Spleen (tissue), 11 donors: ENCODE measurements at regions not wholly inside any gene's neighbourhood (a gene's known extent, or its start where the extent isn't known, plus 50 kb on each side); places are given as distances from the start of the nearest gene placed in this dataset.

Experiments
- DNase-seq: peaks from one replicate; pipeline ENCODE4 v3.0.0-alpha.2; 2020
- H3K27ac ChIP-seq, 8 donors: fragments of 200-600 bp; sonication (generic) in 7 of 8; 1 replicate in 4 of 8; 2 replicates in 4 of 8; pipeline versions ENCODE4 v1.5.0 to v1.8.0; 2016 to 2021; ENCODE audit warnings: inconsistent platforms in 4 of 8, mild to moderate bottlenecking in 4 of 8, moderate library complexity in 1 of 8
- H3K27me3 ChIP-seq, 7 donors: fragments of 200-600 bp; sonication (generic) in 6 of 7; replicated peaks in 1 of 7; 1 replicate in 4 of 7; 2 replicates in 3 of 7; pipeline versions ENCODE4 v1.5.0 to v1.8.0; 2016 to 2021; ENCODE audit warnings: inconsistent platforms in 3 of 7, mild to moderate bottlenecking in 1 of 7
- H3K36me3 ChIP-seq, 6 donors: fragments of 200-600 bp; sonication (generic) in 5 of 6; 1 replicate in 4 of 6; 2 replicates in 2 of 6; pipeline versions ENCODE4 v1.5.0 to v1.8.0; 2016 to 2021; ENCODE audit warnings: inconsistent platforms in 2 of 6
- H3K4me1 ChIP-seq, 6 donors: fragments of 200-600 bp; sonication (generic) in 5 of 6; 1 replicate in 3 of 6; 2 replicates in 3 of 6; pipeline versions ENCODE4 v1.5.0 to v1.8.0; 2016 to 2021; ENCODE audit warnings: inconsistent platforms in 3 of 6
- H3K4me3 ChIP-seq, 8 donors: fragments of 200-600 bp; sonication (generic) in 7 of 8; 1 replicate in 4 of 8; 2 replicates in 4 of 8; pipeline versions ENCODE4 v1.5.0 to v1.8.0; 2016 to 2021; ENCODE audit warnings: inconsistent platforms in 4 of 8, mild to moderate bottlenecking in 4 of 8, moderate library complexity in 2 of 8
- H3K9me3 ChIP-seq, 8 donors: fragments of 200-600 bp; sonication (generic) in 7 of 8; 1 replicate in 4 of 8; 2 replicates in 4 of 8; pipeline versions ENCODE4 v1.5.0 to v1.8.0; 2016 to 2021; ENCODE audit warnings: inconsistent platforms in 4 of 8
- POLR2A ChIP-seq, 3 donors: fragments of 450-650 bp; IDR thresholded peaks; one replicate each; pipeline ENCODE4 v1.5.1; 2017; ENCODE audit warnings: antibody characterized with exemption in 3 of 3, mild to moderate bottlenecking in 1 of 3
- POLR2AphosphoS5 ChIP-seq, 3 donors: sonication (generic); formaldehyde crosslinking; IDR thresholded peaks; one replicate each; pipeline ENCODE4 v1.5.1; 2017; ENCODE audit warnings: antibody characterized with exemption in 3 of 3
- WGBS, 5 donors: extraction: QIAGEN DNeasy Blood & Tissue Kit in 3 of 5; methylation state at CpG; one replicate each; pipeline versions ENCODE4 v1.1.5 to v1.1.7; 2013 to 2018; 5-methylcytosine and 5-hydroxymethylcytosine counted together
- intact Hi-C: fragments of 100-400 bp; cut with DNase I; formaldehyde crosslinking; loops from one replicate; pipeline ENCODE4 v1.15.0; 2023; ENCODE audit warnings: low total_unique reads
- TF ChIP-seq, protein P1 (sequence below), 11 experiments: fragments of 200-600 bp in 7 of 11; fragments of 450-650 bp in 4 of 11; sonication (generic) in 4 of 11; IDR thresholded peaks in 8 of 11; conservative IDR thresholded peaks in 3 of 11; 1 replicate in 7 of 11; 2 replicates in 4 of 11; pipeline versions ENCODE4 v1.4.0 to v1.8.0; 2016 to 2021; ENCODE audit warnings: antibody characterized with exemption in 11 of 11, inconsistent platforms in 4 of 11, mild to moderate bottlenecking in 1 of 11
- donor health status: healthy with polysubstance abuse.
- donor health status: DM: no; HTN: no; CAD: no; lungs with moderate emphysema.
- donor health status: DM: no; HTN: no; CAD: no.
- donor health status: Bipolar disorder and iron deficiency.
- donor health status: healthy.
- donor health status: DM: no; HTN: no; CAD: no.
- donor health status: DM: yes; HTN: yes; CAD: no.

DNA sequence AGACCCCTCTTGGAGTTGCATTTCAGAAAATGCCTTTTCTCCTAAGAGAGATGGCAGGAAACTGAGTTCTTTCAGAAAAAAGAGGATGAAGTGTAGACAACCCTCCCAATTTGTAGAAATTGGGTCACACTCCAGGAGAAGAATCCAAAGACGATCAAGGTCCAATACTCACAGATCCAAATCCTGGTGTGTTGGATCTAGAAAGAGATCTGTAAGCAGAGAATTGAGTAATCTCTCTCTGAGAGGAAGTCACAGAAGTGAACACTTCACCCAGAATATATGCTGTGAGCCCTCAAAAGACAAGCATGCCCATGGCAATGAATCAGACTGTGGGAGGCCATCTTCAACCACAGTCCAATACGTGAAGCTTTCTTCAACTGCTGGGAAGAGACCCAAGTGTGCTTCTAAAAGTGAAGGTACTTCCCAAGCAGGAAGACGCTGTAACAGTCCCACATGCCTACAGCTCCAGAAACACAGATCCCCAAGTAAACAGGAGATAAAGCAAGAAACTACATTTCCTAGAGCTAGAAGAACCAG, 182.7 kb downstream of the SMC2 start:
- no peaks in the 10 kb centered on the region for H3K36me3 ChIP-seq
- intact Hi-C loops, result no loop called here
- DNase-seq, result no peak
- H3K4me1 ChIP-seq, result no peaks in the 10 kb centered on the region
- no peaks in the 10 kb centered on the region for H3K27me3 ChIP-seq
- H3K9me3 ChIP-seq, result no peaks in the 10 kb centered on the region
- no peak overlapping the region for H3K4me3 ChIP-seq
- no peak overlapping the region for H3K27ac ChIP-seq
- TF ChIP-seq, protein P1, sequence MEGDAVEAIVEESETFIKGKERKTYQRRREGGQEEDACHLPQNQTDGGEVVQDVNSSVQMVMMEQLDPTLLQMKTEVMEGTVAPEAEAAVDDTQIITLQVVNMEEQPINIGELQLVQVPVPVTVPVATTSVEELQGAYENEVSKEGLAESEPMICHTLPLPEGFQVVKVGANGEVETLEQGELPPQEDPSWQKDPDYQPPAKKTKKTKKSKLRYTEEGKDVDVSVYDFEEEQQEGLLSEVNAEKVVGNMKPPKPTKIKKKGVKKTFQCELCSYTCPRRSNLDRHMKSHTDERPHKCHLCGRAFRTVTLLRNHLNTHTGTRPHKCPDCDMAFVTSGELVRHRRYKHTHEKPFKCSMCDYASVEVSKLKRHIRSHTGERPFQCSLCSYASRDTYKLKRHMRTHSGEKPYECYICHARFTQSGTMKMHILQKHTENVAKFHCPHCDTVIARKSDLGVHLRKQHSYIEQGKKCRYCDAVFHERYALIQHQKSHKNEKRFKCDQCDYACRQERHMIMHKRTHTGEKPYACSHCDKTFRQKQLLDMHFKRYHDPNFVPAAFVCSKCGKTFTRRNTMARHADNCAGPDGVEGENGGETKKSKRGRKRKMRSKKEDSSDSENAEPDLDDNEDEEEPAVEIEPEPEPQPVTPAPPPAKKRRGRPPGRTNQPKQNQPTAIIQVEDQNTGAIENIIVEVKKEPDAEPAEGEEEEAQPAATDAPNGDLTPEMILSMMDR (IDR thresholded peaks at IDR 0.05 in 8 of 11, conservative IDR thresholded peaks at IDR 0.05 in 3 of 11), result no peak
- no peak for TF ChIP-seq POLR2A (IDR thresholded peaks at IDR 0.05)
- TF ChIP-seq POLR2AphosphoS5 (IDR thresholded peaks at IDR 0.05), result no peak
- 60 to 82% (median 75%) methylated on average over 3 of the region's 3 CpGs for WGBS, 5 donors

DNA sequence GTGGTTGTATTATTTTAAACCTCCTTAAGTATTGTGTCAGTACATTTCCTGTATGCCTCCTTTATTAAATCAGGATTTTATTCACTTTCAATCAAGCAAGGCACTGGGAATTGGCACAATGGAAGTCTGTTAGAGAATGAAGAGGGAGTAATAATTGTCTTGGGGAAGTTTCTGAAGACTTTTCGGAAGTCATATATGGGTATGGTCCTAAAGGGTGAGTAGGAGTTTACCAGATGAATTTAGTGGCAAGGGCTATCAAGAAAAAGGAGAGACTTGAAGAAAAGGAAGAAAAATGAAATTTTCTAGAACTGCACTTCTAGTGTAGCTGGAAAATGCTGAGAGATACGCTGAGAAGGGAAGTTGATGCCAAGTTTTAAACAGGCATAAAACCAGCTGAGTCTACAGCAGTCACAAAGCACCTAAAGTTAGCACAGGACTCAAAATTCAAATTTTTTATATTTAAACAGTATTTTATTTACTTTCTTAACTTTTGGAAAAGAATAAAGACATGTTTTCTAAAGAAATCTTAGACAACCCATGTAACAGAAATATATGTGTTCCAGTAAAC, 184.9 kb downstream of the SMC2 start:
- Histone ChIP-seq H3K9me3 (no peaks in the 10 kb centered on the region), H3K36me3 (no peaks in the 10 kb centered on the region), H3K27me3 (no peaks in the 10 kb centered on the region), H3K4me1 (no peaks in the 10 kb centered on the region), H3K4me3 (no peak overlapping the region), H3K27ac (no peak overlapping the region)
- intact Hi-C loops, result no loop called here
- no peak for DNase-seq
- WGBS, 5 donors, result 70 to 85% (median 77%) methylated on average over 2 of the region's 2 CpGs
- TF ChIP-seq POLR2AphosphoS5 (IDR thresholded peaks at IDR 0.05) (no peak), POLR2A (IDR thresholded peaks at IDR 0.05) (no peak)
- TF ChIP-seq, protein P1 (IDR thresholded peaks at IDR 0.05 in 8 of 11, conservative IDR thresholded peaks at IDR 0.05 in 3 of 11), result no peak

DNA sequence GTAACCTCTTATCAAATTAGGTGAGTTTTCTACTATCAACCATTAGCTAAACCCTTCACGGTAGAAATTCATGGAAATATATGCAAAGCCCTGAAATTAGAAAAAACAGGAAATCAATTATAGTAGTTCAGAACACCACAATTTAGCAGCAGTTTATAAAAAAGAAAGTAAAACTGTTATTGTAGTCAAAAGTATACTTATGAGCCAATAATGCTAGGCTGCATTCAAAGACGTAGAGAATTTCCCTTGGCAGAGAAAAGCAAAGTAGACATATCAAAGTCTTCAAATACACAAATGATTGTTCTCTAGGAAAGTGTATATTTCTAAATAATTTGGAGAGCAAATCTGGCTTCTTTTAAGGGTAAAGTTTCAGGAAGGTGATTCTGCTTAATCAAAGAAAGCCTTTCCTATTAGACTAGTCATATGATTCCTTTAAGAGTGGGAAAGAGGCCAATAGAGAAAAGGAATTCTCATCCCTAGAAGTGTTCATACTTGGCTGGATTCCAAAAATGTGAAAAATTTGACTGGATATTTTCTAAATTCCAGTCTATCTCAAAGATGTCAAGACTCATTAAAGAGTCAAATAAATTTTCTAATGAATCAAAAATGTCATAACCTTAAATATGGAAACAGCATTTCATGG, 185.5 kb downstream of the SMC2 start:
- Histone ChIP-seq H3K4me3 (no peak overlapping the region), H3K9me3 (no peaks in the 10 kb centered on the region), H3K36me3 (no peaks in the 10 kb centered on the region), H3K27ac (no peak overlapping the region), H3K4me1 (no peaks in the 10 kb centered on the region), H3K27me3 (no peaks in the 10 kb centered on the region)
- TF ChIP-seq POLR2AphosphoS5 (IDR thresholded peaks at IDR 0.05) (no peak), POLR2A (IDR thresholded peaks at IDR 0.05) (no peak)
- TF ChIP-seq, protein P1 (IDR thresholded peaks at IDR 0.05 in 8 of 11, conservative IDR thresholded peaks at IDR 0.05 in 3 of 11), result no peak
- intact Hi-C loops, result no loop called here
- DNase-seq, result no peak
- WGBS, 5 donors, result 36 to 71% (median 59%) methylated on average over 2 of the region's 2 CpGs

DNA sequence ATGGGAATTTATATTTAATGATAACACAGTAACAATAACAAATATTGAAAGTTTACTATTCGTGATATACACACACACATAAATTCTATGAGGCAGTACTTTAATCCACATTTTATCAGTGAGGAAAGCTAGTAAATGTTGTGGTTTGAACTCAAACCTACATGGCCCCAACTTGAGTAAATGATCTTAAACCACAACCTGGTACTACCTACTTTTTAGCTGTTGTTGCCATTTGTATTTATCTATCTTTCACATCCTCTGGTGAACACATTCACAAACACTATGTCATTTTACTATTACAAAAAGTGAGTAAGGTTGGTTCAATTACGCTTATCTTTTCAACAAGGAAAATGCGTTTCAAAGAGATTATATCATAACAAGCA, 186.1 kb downstream of the SMC2 start:
- Histone ChIP-seq H3K9me3 (no peaks in the 10 kb centered on the region), H3K4me1 (no peaks in the 10 kb centered on the region), H3K4me3 (no peak overlapping the region), H3K27me3 (no peaks in the 10 kb centered on the region), H3K36me3 (no peaks in the 10 kb centered on the region), H3K27ac (no peak overlapping the region)
- intact Hi-C loops, result no loop called here
- no peak for DNase-seq
- WGBS, 5 donors, result 79 to 91% (median 85%) methylated on average over 3 of the region's 3 CpGs
- no peak for TF ChIP-seq POLR2AphosphoS5 (IDR thresholded peaks at IDR 0.05)
- no peak for TF ChIP-seq POLR2A (IDR thresholded peaks at IDR 0.05)
- TF ChIP-seq, protein P1 (IDR thresholded peaks at IDR 0.05 in 8 of 11, conservative IDR thresholded peaks at IDR 0.05 in 3 of 11), result no peak
